ENCODE measurements at regions not wholly inside any gene's neighbourhood (a gene's known extent, or its start where the extent isn't known, plus 50 kb on each side); places are given as distances from the start of the nearest gene placed in this dataset.

- no peaks in the 10 kb centered on the region for H3K79me2 ChIP-seq (ENCODE audit: insufficient read depth)
- no peaks in the 10 kb centered on the region for H3K36me3 ChIP-seq (replicated peaks in 1 of 2; ENCODE audit: control insufficient read depth in 1 of 2, insufficient read depth in 2 of 2, low read length in 1 of 2)
- H2AFZ ChIP-seq (ENCODE audit: low read depth): no peak overlapping the region
- no peak for DNase-seq
- ChIA-PET CTCF (no interaction called here), POLR2A (no interaction called here)
- WGBS (ENCODE audit: low lambda C conversion rate): 20% methylated on average over 4 of the region's 4 CpGs
- H3K9me3 ChIP-seq: no peaks in the 10 kb centered on the region
- no peak overlapping the region for H3K27ac ChIP-seq (ENCODE audit: low read depth in 2 of 2, low read length in 1 of 2)
- no peaks in the 10 kb centered on the region for H4K20me1 ChIP-seq (ENCODE audit: insufficient read depth)
- no peak overlapping the region for H3K4me2 ChIP-seq
- no peaks in the 10 kb centered on the region for H3K9me2 ChIP-seq
- no peak overlapping the region for H3K9ac ChIP-seq
- H3F3A ChIP-seq (replicated peaks; ENCODE audit: insufficient read depth): no peaks in the 10 kb centered on the region
- H3K4me3 ChIP-seq (ENCODE audit: low read depth in 2 of 2, low read length in 1 of 2): no peak overlapping the region
- H3K27me3 ChIP-seq (ENCODE audit: insufficient read depth): peaks cover 23% of the 10 kb centered on the region; the same call in 1 of the 2 replicates
- TF ChIP-seq CTCF (IDR thresholded peaks at IDR 0.05) (no peak), FOXM1 (IDR thresholded peaks at IDR 0.05; ENCODE audit: low read depth) (no peak), IRF3 (IDR thresholded peaks at IDR 0.05; ENCODE audit: low read depth, low read length) (no peak), ELF1 (IDR thresholded peaks at IDR 0.05) (no peak), POLR2AphosphoS5 (IDR thresholded peaks at IDR 0.05; ENCODE audit: low read depth, low read length) (no peak), PBX3 (IDR thresholded peaks at IDR 0.05) (no peak), EP300 (IDR thresholded peaks at IDR 0.05; ENCODE audit: borderline replicate concordance in 1 of 2, low read depth in 1 of 2, low read length in 1 of 2) (no peak), JUND (IDR thresholded peaks at IDR 0.05) (no peak), SMC3 (IDR thresholded peaks at IDR 0.05; ENCODE audit: low read depth, low read length) (no peak)
- peaks cover 0 to 9% of the 10 kb centered on the region in 2 experiments; a peak in 1 of 4 replicates for H3K4me1 ChIP-seq (ENCODE audit: control insufficient read depth in 1 of 2, insufficient read depth in 2 of 2, low read depth in 1 of 2, low read length in 1 of 2)
Measured at GRCh38 chrX:40313269-40313668, 215.5 kb upstream of the BCOR start.

- POLR2A ChIA-PET: no interaction called here
- TF ChIP-seq TAF1 (IDR thresholded peaks at IDR 0.05; ENCODE audit: borderline replicate concordance, low read depth, low read length) (no peak), IRF3 (IDR thresholded peaks at IDR 0.05; ENCODE audit: low read depth, low read length) (no peak), PBX3 (IDR thresholded peaks at IDR 0.05) (no peak), FOXM1 (IDR thresholded peaks at IDR 0.05; ENCODE audit: low read depth) (no peak), MEF2A (IDR thresholded peaks at IDR 0.05; ENCODE audit: borderline replicate concordance, low read depth) (no peak), ELF1 (IDR thresholded peaks at IDR 0.05) (no peak), RFX5 (IDR thresholded peaks at IDR 0.05; ENCODE audit: low read length) (no peak), CTCF (IDR thresholded peaks at IDR 0.05) (no peak)
- Histone ChIP-seq H3K9ac (no peak overlapping the region), H2AFZ (ENCODE audit: low read depth) (no peak overlapping the region), H4K20me1 (ENCODE audit: insufficient read depth) (no peaks in the 10 kb centered on the region), H3K36me3 (replicated peaks in 1 of 2; ENCODE audit: control insufficient read depth in 1 of 2, insufficient read depth in 2 of 2, low read length in 1 of 2) (no peaks in the 10 kb centered on the region), H3K27me3 (ENCODE audit: insufficient read depth) (peaks cover 29% of the 10 kb centered on the region; the same call in 1 of the 2 replicates), H3K4me3 (ENCODE audit: low read depth in 2 of 2, low read length in 1 of 2) (no peak overlapping the region), H3K4me2 (no peak overlapping the region), H3K9me2 (no peaks in the 10 kb centered on the region), H3F3A (replicated peaks; ENCODE audit: insufficient read depth) (no peaks in the 10 kb centered on the region), H3K27ac (ENCODE audit: low read depth in 2 of 2, low read length in 1 of 2) (peak overlapping the region in 1 of 2 experiments; percentile 85; a peak in 2 of 4 replicates), H3K79me2 (ENCODE audit: insufficient read depth) (no peaks in the 10 kb centered on the region), H3K4me1 (ENCODE audit: control insufficient read depth in 1 of 2, insufficient read depth in 2 of 2, low read depth in 1 of 2, low read length in 1 of 2) (peaks cover 0 to 9% of the 10 kb centered on the region in 2 experiments; a peak in 1 of 4 replicates), H3K9me3 (no peaks in the 10 kb centered on the region)
- WGBS (ENCODE audit: low lambda C conversion rate): 29% methylated on average over 5 of the region's 5 CpGs
- CTCF ChIA-PET: no interaction called here
- DNase-seq: peak; percentile 21
Measured at GRCh38 chrX:40310447-40310846, 212.7 kb upstream of the BCOR start.

Measured in SK-N-SH (cell line).